SK-N-SH (cell line): ENCODE measurements at regions not wholly inside any gene's neighbourhood (a gene's known extent, or its start where the extent isn't known, plus 50 kb on each side); places are given as distances from the start of the nearest gene placed in this dataset.

ENCODE experiments used
- CTCF ChIA-PET: fragments of 300-600, 350-600 bp; formaldehyde crosslinking; extraction: SDS; loops from one replicate; lab custom pipeline; 2021; lab: Yijun Ruan, JAX
- POLR2A ChIA-PET: fragments of 350-600 bp; sonication (Branson Sonifier 250); formaldehyde crosslinking; extraction: SDS; loops from one replicate; lab custom pipeline; 2020; ENCODE audit warnings: antibody characterized with exemption, inconsistent platforms; lab: Yijun Ruan, JAX
- DNase-seq: peaks from one replicate; pipeline ENCODE4 v3.0.0; 2012
- H2AFZ ChIP-seq: fragments of 200-600 bp; sonication (generic); 2 replicates; pipeline ENCODE4 v1.8.1; 2016; ENCODE audit warnings: antibody characterized with exemption, mild to moderate bottlenecking, low read depth
- H3F3A ChIP-seq: fragments of 200-600 bp; sonication (generic); replicated peaks from 2 replicates; pipeline ENCODE3; 2016; ENCODE audit warnings: antibody characterized with exemption, mild to moderate bottlenecking; ENCODE audit not compliant: insufficient read depth
- H3K27ac ChIP-seq, 2 experiments: fragments of 200-500 bp in 1 of 2; fragments of 200-600 bp in 1 of 2; sonication (Bioruptor generic) in 1 of 2; sonication (generic), shearing (Covaris generic) in 1 of 2; 2 replicates each; pipeline versions ENCODE4 v1.5.1 to v1.6.1; 2014 to 2016; ENCODE audit warnings: low read depth in 2 of 2, inconsistent platforms in 1 of 2, low read length in 1 of 2, mild to moderate bottlenecking in 1 of 2, mixed read lengths in 1 of 2
- H3K27me3 ChIP-seq: fragments of 200-600 bp; sonication (generic), shearing (Covaris generic); 2 replicates; pipeline ENCODE4 v1.6.1; 2016; ENCODE audit warnings: mixed run types; ENCODE audit not compliant: insufficient read depth
- H3K36me3 ChIP-seq, 2 experiments: fragments of 200-500 bp in 1 of 2; fragments of 200-600 bp in 1 of 2; sonication (Bioruptor generic) in 1 of 2; sonication (generic) in 1 of 2; replicated peaks in 1 of 2; 2 replicates each; pipeline versions ENCODE3 to v1.5.1; 2014 to 2016; ENCODE audit warnings: low read length in 1 of 2, mild to moderate bottlenecking in 1 of 2; ENCODE audit not compliant: insufficient read depth in 2 of 2, control insufficient read depth in 1 of 2
- H3K4me1 ChIP-seq, 2 experiments: fragments of 200-500 bp in 1 of 2; fragments of 200-600 bp in 1 of 2; sonication (Bioruptor generic) in 1 of 2; sonication (generic), shearing (Covaris generic) in 1 of 2; 2 replicates each; pipeline versions ENCODE4 v1.5.1 to v1.6.1; 2014 to 2016; ENCODE audit warnings: low read depth in 1 of 2, low read length in 1 of 2, mixed run types in 1 of 2; ENCODE audit not compliant: insufficient read depth in 2 of 2, control insufficient read depth in 1 of 2
- H3K4me2 ChIP-seq: fragments of 200-600 bp; sonication (generic), shearing (Covaris generic); 2 replicates; pipeline ENCODE4 v1.6.1; 2017; ENCODE audit warnings: mixed run types
- H3K4me3 ChIP-seq, 2 experiments: fragments of 200-500 bp in 1 of 2; fragments of 200-600 bp in 1 of 2; sonication (Bioruptor generic) in 1 of 2; sonication (generic), shearing (Covaris generic) in 1 of 2; 2 replicates each; pipeline versions ENCODE4 v1.5.1 to v1.8.1; 2014 to 2016; ENCODE audit warnings: low read depth in 2 of 2, inconsistent platforms in 1 of 2, low read length in 1 of 2, mild to moderate bottlenecking in 1 of 2, mixed read lengths in 1 of 2, moderate library complexity in 1 of 2
- H3K79me2 ChIP-seq: fragments of 200-600 bp; sonication (generic); 2 replicates; pipeline ENCODE4 v1.8.1; 2017; ENCODE audit warnings: mild to moderate bottlenecking; ENCODE audit not compliant: insufficient read depth
- H3K9ac ChIP-seq: fragments of 200-600 bp; sonication (generic); 2 replicates; pipeline ENCODE4 v1.6.1; 2017; ENCODE audit warnings: mixed run types
- H3K9me2 ChIP-seq: fragments of 200-600 bp; sonication (generic); 2 replicates; pipeline ENCODE4 v1.6.1; 2017; ENCODE audit warnings: mixed run types
- H3K9me3 ChIP-seq: fragments of 200-600 bp; sonication (generic); 2 replicates; pipeline ENCODE4 v1.6.1; 2017; ENCODE audit warnings: mixed run types, mild to moderate bottlenecking, moderate library complexity
- H4K20me1 ChIP-seq: fragments of 200-600 bp; sonication (generic); 2 replicates; pipeline ENCODE4 v1.6.1; 2017; ENCODE audit warnings: mild to moderate bottlenecking, mixed run types; ENCODE audit not compliant: insufficient read depth
- CHD2 ChIP-seq: fragments of 150-350 bp; IDR thresholded peaks from 2 replicates; pipeline ENCODE4 v1.6.1; 2018; ENCODE audit warnings: low read length; ENCODE audit not compliant: partially characterized antibody
- ELF1 ChIP-seq: IDR thresholded peaks from 2 replicates; pipeline ENCODE4 v1.4.0; 2012
- EP300 ChIP-seq, 2 experiments: IDR thresholded peaks; 2 replicates each; pipeline versions ENCODE4 v1.4.0 to v1.6.1; 2012; ENCODE audit warnings: borderline replicate concordance in 1 of 2, low read depth in 1 of 2, low read length in 1 of 2
- GABPA ChIP-seq: IDR thresholded peaks from 2 replicates; pipeline ENCODE4 v1.4.0; 2012; ENCODE audit warnings: low read depth, mild to moderate bottlenecking
- IRF3 ChIP-seq: fragments of 150-350 bp; IDR thresholded peaks from 2 replicates; pipeline ENCODE4 v1.6.1; 2016; ENCODE audit warnings: mild to moderate bottlenecking, low read depth, low read length
- NFIC ChIP-seq: IDR thresholded peaks from 2 replicates; pipeline ENCODE4 v1.4.0; 2012; ENCODE audit warnings: borderline replicate concordance
- POLR2AphosphoS5 ChIP-seq: IDR thresholded peaks from 2 replicates; pipeline ENCODE4 v1.6.1; 2012; ENCODE audit warnings: low read depth, low read length
- RCOR1 ChIP-seq: fragments of 150-350 bp; IDR thresholded peaks from 2 replicates; pipeline ENCODE4 v1.6.1; 2017; ENCODE audit warnings: antibody characterized with exemption, low read length
- RFX5 ChIP-seq: IDR thresholded peaks from 2 replicates; pipeline ENCODE4 v1.6.1; 2012; ENCODE audit warnings: mild to moderate bottlenecking, improper control_type of control experiment, low read length
- RXRA ChIP-seq: IDR thresholded peaks from 2 replicates; pipeline ENCODE4 v1.4.0; 2012; ENCODE audit warnings: low read depth, mild to moderate bottlenecking, borderline replicate concordance
- SIN3A ChIP-seq: IDR thresholded peaks from 2 replicates; pipeline ENCODE4 v1.6.1; 2012; ENCODE audit warnings: low read depth, mild to moderate bottlenecking, low read length, moderate library complexity, borderline replicate concordance
- SMC3 ChIP-seq: IDR thresholded peaks from 2 replicates; pipeline ENCODE4 v1.6.1; 2012; ENCODE audit warnings: low read depth, low read length, improper control_type of control experiment
- TAF1 ChIP-seq: IDR thresholded peaks from 2 replicates; pipeline ENCODE4 v1.6.1; 2012; ENCODE audit warnings: low read depth, mild to moderate bottlenecking, low read length, moderate library complexity, borderline replicate concordance
- TEAD4 ChIP-seq: IDR thresholded peaks from 2 replicates; pipeline ENCODE4 v1.4.0; 2012; ENCODE audit warnings: mild to moderate bottlenecking, borderline replicate concordance; ENCODE audit not compliant: insufficient read depth
- USF2 ChIP-seq: fragments of 150-350 bp; IDR thresholded peaks from 2 replicates; pipeline ENCODE4 v1.6.1; 2017; ENCODE audit warnings: antibody characterized with exemption, low read length, low read depth, borderline replicate concordance
- WGBS: methylation state at CpG from one replicate; pipeline ENCODE4 v1.1.6; 2017; ENCODE audit warnings: low lambda C conversion rate; 5-methylcytosine and 5-hydroxymethylcytosine counted together
- TF ChIP-seq, protein P1 (sequence below): fragments of 200-600 bp; sonication (generic); IDR thresholded peaks from 2 replicates; pipeline ENCODE4 v1.6.1; 2017; ENCODE audit warnings: antibody characterized with exemption, mild to moderate bottlenecking, moderate library complexity
- TF ChIP-seq, protein P2 (sequence below): IDR thresholded peaks from 2 replicates; pipeline ENCODE4 v1.4.0; 2012; ENCODE audit warnings: low read depth

DNA sequence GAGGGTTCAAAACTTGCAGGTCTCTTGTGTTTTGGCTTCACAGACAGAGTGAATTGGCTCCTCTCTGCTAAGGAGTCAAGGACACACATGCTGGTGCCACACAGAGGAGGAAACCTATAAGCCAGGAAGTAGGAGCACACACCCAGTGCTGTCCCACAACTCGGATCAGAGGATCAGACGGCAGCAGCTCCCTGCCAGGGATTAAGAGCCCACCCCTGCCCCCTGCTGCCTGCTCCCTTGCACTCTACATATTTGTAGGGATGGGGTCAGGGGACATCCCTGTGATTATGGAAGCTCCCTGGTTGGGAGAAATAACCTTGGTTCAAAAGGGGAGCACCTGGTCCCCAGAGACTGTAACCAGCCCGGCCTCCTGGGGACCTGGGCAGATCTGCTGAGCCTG lies 77.5 kb upstream of the CLDN10 start (continued):
- TF ChIP-seq RXRA (no peak), GABPA (no peak), SIN3A (no peak), ELF1 (no peak), USF2 (no peak)
- TF ChIP-seq, protein P1, sequence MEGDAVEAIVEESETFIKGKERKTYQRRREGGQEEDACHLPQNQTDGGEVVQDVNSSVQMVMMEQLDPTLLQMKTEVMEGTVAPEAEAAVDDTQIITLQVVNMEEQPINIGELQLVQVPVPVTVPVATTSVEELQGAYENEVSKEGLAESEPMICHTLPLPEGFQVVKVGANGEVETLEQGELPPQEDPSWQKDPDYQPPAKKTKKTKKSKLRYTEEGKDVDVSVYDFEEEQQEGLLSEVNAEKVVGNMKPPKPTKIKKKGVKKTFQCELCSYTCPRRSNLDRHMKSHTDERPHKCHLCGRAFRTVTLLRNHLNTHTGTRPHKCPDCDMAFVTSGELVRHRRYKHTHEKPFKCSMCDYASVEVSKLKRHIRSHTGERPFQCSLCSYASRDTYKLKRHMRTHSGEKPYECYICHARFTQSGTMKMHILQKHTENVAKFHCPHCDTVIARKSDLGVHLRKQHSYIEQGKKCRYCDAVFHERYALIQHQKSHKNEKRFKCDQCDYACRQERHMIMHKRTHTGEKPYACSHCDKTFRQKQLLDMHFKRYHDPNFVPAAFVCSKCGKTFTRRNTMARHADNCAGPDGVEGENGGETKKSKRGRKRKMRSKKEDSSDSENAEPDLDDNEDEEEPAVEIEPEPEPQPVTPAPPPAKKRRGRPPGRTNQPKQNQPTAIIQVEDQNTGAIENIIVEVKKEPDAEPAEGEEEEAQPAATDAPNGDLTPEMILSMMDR = no peak

GRCh38 chr13:95477187-95477586 lies 75.3 kb upstream of the CLDN10 start:
- Histone ChIP-seq H3K27me3 (no peaks in the 10 kb centered on the region), H4K20me1 (no peaks in the 10 kb centered on the region), H3K79me2 (no peaks in the 10 kb centered on the region), H3K9ac (no peak overlapping the region), H2AFZ (no peak overlapping the region), H3K9me3 (no peaks in the 10 kb centered on the region)
- POLR2A ChIA-PET = no interaction called here
- 70% methylated on average over 6 of the region's 6 CpGs for WGBS
- TF ChIP-seq EP300 (IDR thresholded peaks at IDR 0.05; ENCODE audit: borderline replicate concordance in 1 of 2, low read depth in 1 of 2, low read length in 1 of 2) (no peak), ELF1 (no peak), IRF3 (no peak), RFX5 (no peak), CHD2 (no peak), TAF1 (no peak), SMC3 (no peak), RXRA (no peak), TEAD4 (no peak), POLR2AphosphoS5 (no peak), NFIC (no peak), RCOR1 (no peak)
- TF ChIP-seq, protein P1 = no peak
- TF ChIP-seq, protein P2, sequence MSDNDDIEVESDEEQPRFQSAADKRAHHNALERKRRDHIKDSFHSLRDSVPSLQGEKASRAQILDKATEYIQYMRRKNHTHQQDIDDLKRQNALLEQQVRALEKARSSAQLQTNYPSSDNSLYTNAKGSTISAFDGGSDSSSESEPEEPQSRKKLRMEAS = no peak
- TF ChIP-seq, all 33 proteins: peak for 0
- peaks cover 0 to 9% of the 10 kb centered on the region in 2 experiments; a peak in 1 of 4 replicates for H3K4me1 ChIP-seq
- DNase-seq = no peak
- H3K9me2 ChIP-seq = no peaks in the 10 kb centered on the region
- no peaks in the 10 kb centered on the region for H3K36me3 ChIP-seq
- no peaks in the 10 kb centered on the region for H3F3A ChIP-seq
- no peak overlapping the region for H3K4me3 ChIP-seq
- no peak overlapping the region for H3K4me2 ChIP-seq
- no peak overlapping the region for H3K27ac ChIP-seq
- CTCF ChIA-PET = interaction anchor here (1.0 to 8.8 kb wide), 10 partner anchors 9 to 287 kb away, joined by 3 to 63 read pairs (median 4); no protein-coding TSS in a partner anchor
